GM13977 (cell line): ENCODE measurements at regions not wholly inside any gene's neighbourhood (a gene's known extent, or its start where the extent isn't known, plus 50 kb on each side); places are given as distances from the start of the nearest gene placed in this dataset.

ENCODE experiments used
- DNase-seq: peaks from one replicate; pipeline ENCODE4 v3.0.0; 2012; ENCODE audit warnings: low spot score
- CTCF ChIP-seq: IDR thresholded peaks from 2 replicates; pipeline ENCODE4 v1.5.1; 2012; ENCODE audit warnings: mild to moderate bottlenecking, control low read depth; ENCODE audit not compliant: insufficient read depth; ENCODE audit errors: extremely low read depth, missing control alignments
- in situ Hi-C: fragments of 300-500 bp; cut with MboI; formaldehyde crosslinking; loops from one replicate; pipeline ENCODE4 v1.12.0; 2022; ENCODE audit warnings: low sequenced_read_pairs, low pct_unique_long_range_greater_than_20kb, mixed read lengths, inconsistent platforms; ENCODE audit not compliant: unreplicated experiment

GRCh38 chr13:29648760-29649159 is 53.3 kb upstream of the SLC7A1 start:
- in situ Hi-C loops, result no loop called here
- TF ChIP-seq CTCF, result no peak
- DNase-seq, result no peak
